HCT116 (cell line): ENCODE measurements at regions not wholly inside any gene's neighbourhood (a gene's known extent, or its start where the extent isn't known, plus 50 kb on each side); places are given as distances from the start of the nearest gene placed in this dataset.
A peak's percentile ranks its signal among the peaks of the same experiment; 100 is the strongest.

Experiments used
- CEBPB ChIP-seq: IDR thresholded peaks from 2 replicates; pipeline ENCODE4 v1.6.1; 2012; ENCODE audit warnings: low read depth
- CTCF ChIP-seq, 3 experiments: fragments of 200-600 bp in 1 of 3; sonication (generic) in 1 of 3; IDR thresholded peaks in 2 of 3; conservative IDR thresholded peaks in 1 of 3; 2 replicates each; pipeline ENCODE4 v1.5.1; 2012 to 2017; ENCODE audit warnings: low read depth in 2 of 3, low read length in 2 of 3, antibody characterized with exemption in 1 of 3, borderline replicate concordance in 1 of 3, control low read depth in 1 of 3, mild to moderate bottlenecking in 1 of 3, mixed read lengths in 1 of 3, mixed run types in 1 of 3, moderate library complexity in 1 of 3; ENCODE audit not compliant: insufficient read depth in 1 of 3
- EZH2 ChIP-seq: fragments of 200-600 bp; sonication (generic); IDR thresholded peaks from 2 replicates; pipeline ENCODE4 v1.6.1; 2017; ENCODE audit warnings: antibody characterized with exemption, mixed run types
- MAX ChIP-seq: IDR thresholded peaks from 2 replicates; pipeline ENCODE4 v1.6.1; 2012

GRCh38 chr3:42012935-42013690 is 51.2 kb upstream of the ULK4 start:
- TF ChIP-seq CTCF (IDR thresholded peaks at IDR 0.05 in 2 of 3, conservative IDR thresholded peaks at IDR 0.05 in 1 of 3; ENCODE audit: borderline replicate concordance in 1 of 3, insufficient read depth in 1 of 3, low read depth in 2 of 3, low read length in 2 of 3): no peak
- no peak for TF ChIP-seq EZH2
- 0 out of 2 replicates have a peak, but pooled peaks have one; percentile 24 for TF ChIP-seq MAX
- TF ChIP-seq CEBPB: no peak
